CD4-positive, alpha-beta T cell treated with Interleukin-6 for 4 hours (primary cell): ENCODE measurements at regions not wholly inside any gene's neighbourhood (a gene's known extent, or its start where the extent isn't known, plus 50 kb on each side); places are given as distances from the start of the nearest gene placed in this dataset.

Experiments used
- DNase-seq: peaks from one replicate; pipeline ENCODE4 v3.0.0-alpha.2; 2020; ENCODE audit warnings: mixed read lengths

GRCh38 chr2:8524823-8525222, 157.0 kb upstream of the ID2 start:
- no peak for DNase-seq

- no peak for DNase-seq
Observed at GRCh38 chr2:8525236-8525581, 156.6 kb upstream of the ID2 start.

GRCh38 chr2:8525582-8526402, 156.1 kb upstream of the ID2 start:
- no peak for DNase-seq

GRCh38 chr2:8526403-8526696, 155.5 kb upstream of the ID2 start:
- no peak for DNase-seq

GRCh38 chr2:8527031-8527430, 154.8 kb upstream of the ID2 start:
- no peak for DNase-seq

GRCh38 chr2:8527676-8528075, 154.2 kb upstream of the ID2 start:
- no peak for DNase-seq

- DNase-seq, result no peak
Observed at GRCh38 chr2:8528863-8529262, 153.0 kb upstream of the ID2 start.

- no peak for DNase-seq
Observed at GRCh38 chr2:8529706-8530277, 152.1 kb upstream of the ID2 start.

- no peak for DNase-seq
Observed at GRCh38 chr2:8531481-8531880, 150.4 kb upstream of the ID2 start.

GRCh38 chr2:8532438-8532837, 149.4 kb upstream of the ID2 start:
- no peak for DNase-seq

GRCh38 chr2:8533923-8534322, 147.9 kb upstream of the ID2 start:
- DNase-seq, result no peak

- DNase-seq, result no peak
Observed at GRCh38 chr2:8534386-8534728, 147.5 kb upstream of the ID2 start.

- no peak for DNase-seq
Observed at GRCh38 chr2:8534729-8535468, 147.0 kb upstream of the ID2 start.

GRCh38 chr2:8535469-8535795, 146.4 kb upstream of the ID2 start:
- no peak for DNase-seq

- DNase-seq, result no peak
Observed at GRCh38 chr2:8535821-8536685, 145.8 kb upstream of the ID2 start.

- no peak for DNase-seq
Observed at GRCh38 chr2:8536686-8537561, 144.9 kb upstream of the ID2 start.

GRCh38 chr2:8537562-8538155, 144.2 kb upstream of the ID2 start:
- no peak for DNase-seq

GRCh38 chr2:8538531-8538930, 143.3 kb upstream of the ID2 start:
- no peak for DNase-seq

- no peak for DNase-seq
Observed at GRCh38 chr2:8538931-8539621, 142.8 kb upstream of the ID2 start.

- DNase-seq, result no peak
Observed at GRCh38 chr2:8539743-8540551, 141.9 kb upstream of the ID2 start.
